ENCODE measurements at regions not wholly inside any gene's neighbourhood (a gene's known extent, or its start where the extent isn't known, plus 50 kb on each side); places are given as distances from the start of the nearest gene placed in this dataset.

DNA sequence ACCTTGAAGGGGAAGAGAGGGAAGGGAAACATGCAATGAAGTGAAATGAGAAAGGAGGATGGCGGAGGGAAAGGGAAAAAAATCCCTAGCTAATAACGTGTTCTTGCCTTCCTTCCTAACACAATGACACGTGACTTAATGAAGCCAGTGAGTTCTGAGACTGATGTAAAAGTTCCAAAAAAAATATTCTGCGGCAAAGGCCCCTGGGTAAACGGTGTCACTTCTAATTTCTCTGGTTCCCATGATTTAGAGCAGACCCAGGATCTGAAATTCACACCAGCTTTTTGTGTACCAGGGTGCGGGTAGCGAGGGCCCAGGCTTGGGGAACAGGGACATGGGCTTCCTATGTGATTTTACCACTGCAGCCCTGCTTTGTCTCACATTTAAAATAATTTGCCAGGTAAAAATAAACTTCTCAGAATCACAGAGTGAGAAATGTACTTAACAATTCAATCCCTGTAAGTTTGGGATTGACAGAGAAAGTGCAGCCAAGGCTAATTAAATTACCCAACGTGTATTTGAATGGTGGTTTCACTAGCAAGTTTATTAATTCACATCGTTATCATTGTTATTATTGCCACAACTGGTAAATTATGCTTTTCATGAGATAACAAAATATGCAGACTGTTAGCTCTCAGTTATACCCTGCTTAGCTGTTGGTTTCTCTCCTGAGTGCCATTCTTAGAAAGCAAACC is 182.4 kb downstream of the SEM1 start:
- no peaks in the 10 kb centered on the region for H3K27me3 ChIP-seq (ENCODE audit: insufficient read depth, low read depth)
- no peaks in the 10 kb centered on the region for H3K36me3 ChIP-seq (ENCODE audit: insufficient read depth)
- H3K4me3 ChIP-seq (IDR thresholded peaks at IDR 0.05; ENCODE audit: insufficient read depth, low read depth, low read length): no peak overlapping the region
- no peaks in the 10 kb centered on the region for H3K79me2 ChIP-seq (ENCODE audit: insufficient read depth, low read depth)
- no peak overlapping the region for H3K9ac ChIP-seq
- H4K20me1 ChIP-seq (ENCODE audit: insufficient read depth): no peaks in the 10 kb centered on the region
- no peak overlapping the region for H3K4me2 ChIP-seq
- no peaks in the 10 kb centered on the region for H3K4me1 ChIP-seq (ENCODE audit: low read depth, poor library complexity, severe bottlenecking)
- H2AFZ ChIP-seq (ENCODE audit: low read depth): no peak overlapping the region
- no peak overlapping the region for H3K27ac ChIP-seq
- TF ChIP-seq, protein P1, sequence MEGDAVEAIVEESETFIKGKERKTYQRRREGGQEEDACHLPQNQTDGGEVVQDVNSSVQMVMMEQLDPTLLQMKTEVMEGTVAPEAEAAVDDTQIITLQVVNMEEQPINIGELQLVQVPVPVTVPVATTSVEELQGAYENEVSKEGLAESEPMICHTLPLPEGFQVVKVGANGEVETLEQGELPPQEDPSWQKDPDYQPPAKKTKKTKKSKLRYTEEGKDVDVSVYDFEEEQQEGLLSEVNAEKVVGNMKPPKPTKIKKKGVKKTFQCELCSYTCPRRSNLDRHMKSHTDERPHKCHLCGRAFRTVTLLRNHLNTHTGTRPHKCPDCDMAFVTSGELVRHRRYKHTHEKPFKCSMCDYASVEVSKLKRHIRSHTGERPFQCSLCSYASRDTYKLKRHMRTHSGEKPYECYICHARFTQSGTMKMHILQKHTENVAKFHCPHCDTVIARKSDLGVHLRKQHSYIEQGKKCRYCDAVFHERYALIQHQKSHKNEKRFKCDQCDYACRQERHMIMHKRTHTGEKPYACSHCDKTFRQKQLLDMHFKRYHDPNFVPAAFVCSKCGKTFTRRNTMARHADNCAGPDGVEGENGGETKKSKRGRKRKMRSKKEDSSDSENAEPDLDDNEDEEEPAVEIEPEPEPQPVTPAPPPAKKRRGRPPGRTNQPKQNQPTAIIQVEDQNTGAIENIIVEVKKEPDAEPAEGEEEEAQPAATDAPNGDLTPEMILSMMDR (conservative IDR thresholded peaks at IDR 0.05; ENCODE audit: low read depth, low read length): no peak

- Histone ChIP-seq H3K4me3 (IDR thresholded peaks at IDR 0.05; ENCODE audit: insufficient read depth, low read depth, low read length) (no peak overlapping the region), H3K4me1 (ENCODE audit: low read depth, poor library complexity, severe bottlenecking) (no peaks in the 10 kb centered on the region), H3K27ac (no peak overlapping the region), H3K9ac (no peak overlapping the region), H3K27me3 (ENCODE audit: insufficient read depth, low read depth) (no peaks in the 10 kb centered on the region), H4K20me1 (ENCODE audit: insufficient read depth) (no peaks in the 10 kb centered on the region), H3K36me3 (ENCODE audit: insufficient read depth) (no peaks in the 10 kb centered on the region), H3K79me2 (ENCODE audit: insufficient read depth, low read depth) (no peaks in the 10 kb centered on the region), H2AFZ (ENCODE audit: low read depth) (no peak overlapping the region), H3K4me2 (no peak overlapping the region)
- TF ChIP-seq, protein P1 (conservative IDR thresholded peaks at IDR 0.05; ENCODE audit: low read depth, low read length): no peak
Measured at GRCh38 chr7:96526496-96526895, 183.2 kb downstream of the SEM1 start.

DNA sequence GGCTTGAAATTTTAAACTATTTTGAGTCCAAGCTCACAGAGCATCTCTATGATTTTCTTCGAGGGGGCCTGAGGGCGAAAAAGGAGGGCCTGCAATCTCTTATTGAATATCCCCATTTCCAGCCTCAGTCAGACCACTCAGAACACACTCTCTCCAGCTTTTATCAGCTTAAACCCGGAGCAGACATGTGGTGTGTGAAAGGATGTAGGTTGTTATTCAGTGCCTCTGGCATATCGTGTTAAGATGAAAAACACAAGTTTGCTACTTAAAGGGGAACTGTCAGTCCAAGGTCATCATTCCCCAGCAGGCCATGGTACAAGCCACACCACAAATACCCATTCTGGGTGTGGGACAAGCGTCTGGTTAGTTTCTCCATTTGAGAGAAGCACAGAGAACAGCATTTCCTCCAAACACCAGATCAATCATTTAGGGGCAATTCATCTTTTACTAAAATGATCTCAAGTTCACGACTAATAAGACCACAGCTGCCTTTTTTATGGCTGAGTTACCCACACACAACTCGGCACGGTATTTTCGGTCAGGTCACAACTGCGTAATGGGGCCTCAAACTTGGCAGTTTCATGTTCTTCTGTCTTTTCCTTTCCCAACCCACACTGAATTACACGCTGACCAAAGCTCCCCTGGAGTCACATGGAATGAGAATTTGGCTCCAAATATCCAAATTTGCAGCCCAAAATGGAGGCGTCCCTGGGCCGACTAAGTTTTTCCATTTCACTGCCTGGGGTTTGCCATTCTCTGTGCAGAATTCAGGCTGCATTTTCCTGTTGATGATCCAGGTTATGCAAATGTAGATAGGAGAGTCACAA is 188.4 kb downstream of the SEM1 start:
- Histone ChIP-seq H4K20me1 (ENCODE audit: insufficient read depth) (no peaks in the 10 kb centered on the region), H3K4me2 (no peak overlapping the region), H3K79me2 (ENCODE audit: insufficient read depth, low read depth) (no peaks in the 10 kb centered on the region), H3K27ac (no peak overlapping the region), H3K27me3 (ENCODE audit: insufficient read depth, low read depth) (no peaks in the 10 kb centered on the region), H3K4me3 (IDR thresholded peaks at IDR 0.05; ENCODE audit: insufficient read depth, low read depth, low read length) (no peak overlapping the region), H3K36me3 (ENCODE audit: insufficient read depth) (no peaks in the 10 kb centered on the region), H2AFZ (ENCODE audit: low read depth) (no peak overlapping the region), H3K9ac (no peak overlapping the region), H3K4me1 (ENCODE audit: low read depth, poor library complexity, severe bottlenecking) (no peaks in the 10 kb centered on the region)
- TF ChIP-seq, protein P1 (conservative IDR thresholded peaks at IDR 0.05; ENCODE audit: low read depth, low read length): no peak

DNA sequence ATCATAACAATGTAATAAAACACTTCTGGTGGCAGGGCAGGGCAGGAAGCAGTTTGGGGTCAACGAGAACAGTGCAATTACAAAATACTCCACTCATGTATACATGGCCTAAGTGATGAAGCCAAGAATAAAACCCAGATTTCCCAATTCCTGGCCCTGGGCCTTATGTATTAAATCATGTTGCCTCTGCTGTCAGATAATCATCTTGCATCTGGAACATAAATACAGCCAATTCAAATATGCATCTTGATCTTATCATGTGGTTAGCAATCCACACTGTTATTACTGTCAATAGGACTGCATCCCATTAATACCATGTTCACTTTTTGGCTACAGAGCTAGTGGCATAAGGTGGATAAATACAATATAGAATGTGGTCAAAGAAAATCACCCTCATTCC is 186.5 kb upstream of the SLC25A13 start:
- TF ChIP-seq, protein P1 (conservative IDR thresholded peaks at IDR 0.05; ENCODE audit: low read depth, low read length): no peak
- Histone ChIP-seq H3K36me3 (ENCODE audit: insufficient read depth) (no peaks in the 10 kb centered on the region), H4K20me1 (ENCODE audit: insufficient read depth) (no peaks in the 10 kb centered on the region), H3K4me3 (IDR thresholded peaks at IDR 0.05; ENCODE audit: insufficient read depth, low read depth, low read length) (no peak overlapping the region), H3K27me3 (ENCODE audit: insufficient read depth, low read depth) (no peaks in the 10 kb centered on the region), H3K79me2 (ENCODE audit: insufficient read depth, low read depth) (no peaks in the 10 kb centered on the region), H3K4me1 (ENCODE audit: low read depth, poor library complexity, severe bottlenecking) (no peaks in the 10 kb centered on the region), H3K27ac (no peak overlapping the region), H3K9ac (no peak overlapping the region), H3K4me2 (no peak overlapping the region), H2AFZ (ENCODE audit: low read depth) (no peak overlapping the region)

Data from KMS-11 (cell line).